Heart left ventricle (tissue), 16 donors: ENCODE measurements at regions not wholly inside any gene's neighbourhood (a gene's known extent, or its start where the extent isn't known, plus 50 kb on each side); places are given as distances from the start of the nearest gene placed in this dataset.
A peak's percentile ranks its signal among the peaks of the same experiment; 100 is the strongest.

ENCODE experiments used
- ATAC-seq, 4 donors: fragments of 200-7000 bp; cut with Tn5 transposase; one replicate each; pipeline ENCODE4 v1.9.1; 2020 to 2022; ENCODE audit warnings: moderate library complexity in 4 of 4, mild to moderate bottlenecking in 3 of 4, moderate number of reproducible peaks in 1 of 4
- DNase-seq, 5 donors: peaks; one replicate each; pipeline ENCODE4 v3.0.0-alpha.2; 2020
- H3K27ac ChIP-seq, 12 donors: fragments of 200-600 bp; sonication (generic) in 4 of 12; one replicate each; pipeline versions ENCODE4 v1.5.0 to v1.8.0; 2016 to 2022; ENCODE audit warnings: mild to moderate bottlenecking in 2 of 12
- H3K27me3 ChIP-seq, 9 donors: fragments of 200-600 bp; sonication (generic) in 2 of 9; one replicate each; pipeline versions ENCODE4 v1.5.1 to v1.8.0; 2016 to 2022; ENCODE audit warnings: mild to moderate bottlenecking in 3 of 9
- H3K36me3 ChIP-seq, 9 donors: fragments of 200-600 bp; sonication (generic) in 2 of 9; one replicate each; pipeline versions ENCODE4 v1.5.0 to v1.8.0; 2018 to 2022; ENCODE audit warnings: mild to moderate bottlenecking in 2 of 9
- H3K4me1 ChIP-seq, 12 donors: fragments of 200-600 bp; sonication (generic) in 4 of 12; one replicate each; pipeline versions ENCODE4 v1.5.0 to v1.8.0; 2016 to 2022; ENCODE audit warnings: mild to moderate bottlenecking in 3 of 12
- H3K4me3 ChIP-seq, 12 donors: fragments of 200-600 bp; sonication (generic) in 4 of 12; one replicate each; pipeline versions ENCODE4 v1.5.0 to v1.8.0; 2017 to 2022; ENCODE audit warnings: mild to moderate bottlenecking in 9 of 12, moderate library complexity in 4 of 12
- H3K9me3 ChIP-seq, 12 donors: fragments of 200-600 bp; sonication (generic) in 4 of 12; one replicate each; pipeline versions ENCODE4 v1.5.0 to v1.8.0; 2016 to 2022; ENCODE audit warnings: mild to moderate bottlenecking in 1 of 12
- POLR2A ChIP-seq, 2 donors: fragments of 450-650 bp; IDR thresholded peaks; one replicate each; pipeline ENCODE4 v1.6.1; 2017; ENCODE audit warnings: antibody characterized with exemption in 2 of 2, mild to moderate bottlenecking in 2 of 2, moderate library complexity in 2 of 2
- WGBS, 4 donors: extraction: QIAGEN DNeasy Blood & Tissue Kit in 2 of 4; methylation state at CpG; one replicate each; pipeline versions ENCODE4 v1.1.5 to v1.1.7; 2013 to 2018; 5-methylcytosine and 5-hydroxymethylcytosine counted together
- intact Hi-C, 10 donors: fragments of 100-400 bp; cut with DNase I; formaldehyde crosslinking; loops; one replicate each; pipeline versions ENCODE4 v1.11.1 to v1.14.2; 2022
- TF ChIP-seq, protein P1 (sequence below), 12 donors: fragments of 200-600 bp; sonication (generic) in 4 of 12; IDR thresholded peaks; one replicate each; pipeline versions ENCODE4 v1.5.0 to v1.8.0; 2018 to 2022; ENCODE audit warnings: antibody characterized with exemption in 12 of 12, mild to moderate bottlenecking in 5 of 12
- donor health status: ischemic (EF 13 %, LVEDD 7.1; RV severe dilation, severe dysfunction).
- donor health status: healthy with polysubstance abuse.
- donor health status: DM: no; HTN: yes; CAD: no.
- donor health status: DM: no; HTN: no; CAD: no.
- donor health status: ischemic (EF 25% LVEDD 6.9; RV normal size, moderate dysfunction).
- donor health status: ischemic (EF 25% LVEDD 5.7; RV mildly dilated, moderate dysfunction).
- donor health status: healthy.
- donor health status: DM: yes; HTN: yes; CAD: no.
- donor health status: ischemic (EF 35%, LVEDD 5.7; RV mildly dilated, moderate dysfunction).
- donor health status: nonischemic (EF 11% LVEDD 7.7; RV severe dilation, severe dysfunction).
- donor health status: DM: yes; HTN: yes; CAD: no.
- donor health status: PGD.
- donor health status: ischemic (EF 29% LVEDD 5.4; RV normal size, mild dysfunction).
- donor health status: nonischemic (EF 23%, LVEDD 6.1; RV moderate dilation, normal function).

DNA sequence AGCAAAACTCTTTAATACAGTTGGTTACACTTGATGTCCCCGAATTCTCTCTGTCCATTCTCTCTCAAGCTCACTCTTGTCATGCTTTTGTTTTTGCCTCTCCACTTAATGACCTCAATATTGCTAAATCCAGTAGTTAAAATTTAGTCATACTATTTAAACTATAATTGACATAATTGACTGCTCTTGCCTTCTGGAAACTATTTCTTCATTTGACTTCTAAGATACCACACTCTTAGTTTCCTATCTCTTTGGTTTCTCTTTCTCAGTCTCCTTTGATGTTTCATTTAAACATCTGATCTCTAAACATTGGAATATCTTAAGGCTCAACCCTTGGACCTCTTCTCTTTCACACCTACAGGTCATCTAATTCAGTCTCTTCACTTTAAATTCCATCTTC is 211.3 kb downstream of the COG6 start:
- Histone ChIP-seq H3K27me3 (no peaks in the 10 kb centered on the region), H3K36me3 (no peaks in the 10 kb centered on the region), H3K9me3 (no peaks in the 10 kb centered on the region), H3K4me3 (no peak overlapping the region), H3K4me1 (peaks cover 0 to 4% (median 0%) of the 10 kb centered on the region in 12 donors), H3K27ac (no peak overlapping the region)
- ATAC-seq (no peak), DNase-seq (no peak)
- intact Hi-C loops, result no loop called here
- WGBS, 4 donors, result 90 to 98% (median 94%) methylated on average over 1 of the region's 1 CpG
- TF ChIP-seq, protein P1, sequence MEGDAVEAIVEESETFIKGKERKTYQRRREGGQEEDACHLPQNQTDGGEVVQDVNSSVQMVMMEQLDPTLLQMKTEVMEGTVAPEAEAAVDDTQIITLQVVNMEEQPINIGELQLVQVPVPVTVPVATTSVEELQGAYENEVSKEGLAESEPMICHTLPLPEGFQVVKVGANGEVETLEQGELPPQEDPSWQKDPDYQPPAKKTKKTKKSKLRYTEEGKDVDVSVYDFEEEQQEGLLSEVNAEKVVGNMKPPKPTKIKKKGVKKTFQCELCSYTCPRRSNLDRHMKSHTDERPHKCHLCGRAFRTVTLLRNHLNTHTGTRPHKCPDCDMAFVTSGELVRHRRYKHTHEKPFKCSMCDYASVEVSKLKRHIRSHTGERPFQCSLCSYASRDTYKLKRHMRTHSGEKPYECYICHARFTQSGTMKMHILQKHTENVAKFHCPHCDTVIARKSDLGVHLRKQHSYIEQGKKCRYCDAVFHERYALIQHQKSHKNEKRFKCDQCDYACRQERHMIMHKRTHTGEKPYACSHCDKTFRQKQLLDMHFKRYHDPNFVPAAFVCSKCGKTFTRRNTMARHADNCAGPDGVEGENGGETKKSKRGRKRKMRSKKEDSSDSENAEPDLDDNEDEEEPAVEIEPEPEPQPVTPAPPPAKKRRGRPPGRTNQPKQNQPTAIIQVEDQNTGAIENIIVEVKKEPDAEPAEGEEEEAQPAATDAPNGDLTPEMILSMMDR (IDR thresholded peaks at IDR 0.05), result no peak
- no peak for TF ChIP-seq POLR2A (IDR thresholded peaks at IDR 0.05)

DNA sequence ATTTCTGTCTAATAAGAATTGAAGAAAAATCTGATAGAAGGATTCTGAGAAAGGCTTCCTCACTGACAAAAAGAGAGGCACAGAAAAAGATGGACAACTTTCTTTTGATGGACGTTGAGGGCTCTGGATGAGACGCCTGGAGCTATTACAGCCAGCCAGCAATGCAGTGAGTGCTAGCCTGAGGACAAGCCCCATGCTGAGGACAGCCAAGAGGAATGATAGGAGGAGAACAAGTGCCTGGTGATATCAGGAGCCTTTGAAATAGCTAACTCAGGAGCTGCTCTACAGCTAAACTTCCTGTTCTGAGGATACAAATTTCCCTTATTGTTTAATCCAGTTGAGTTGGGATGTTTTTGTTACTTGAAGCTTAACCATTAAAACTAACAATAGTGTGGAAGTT is 212.3 kb downstream of the COG6 start:
- Histone ChIP-seq H3K27me3 (no peaks in the 10 kb centered on the region), H3K9me3 (no peaks in the 10 kb centered on the region), H3K4me1 (peaks cover 0 to 4% (median 0%) of the 10 kb centered on the region in 12 donors), H3K27ac (no peak overlapping the region), H3K4me3 (no peak overlapping the region), H3K36me3 (no peaks in the 10 kb centered on the region)
- intact Hi-C loops, result no loop called here
- peak; percentile 61 to 91 (median 82) for ATAC-seq
- TF ChIP-seq, protein P1 (IDR thresholded peaks at IDR 0.05), result no peak
- no peak for TF ChIP-seq POLR2A (IDR thresholded peaks at IDR 0.05)
- DNase-seq, result no peak
- 39 to 63% (median 57%) methylated on average over 2 of the region's 2 CpGs for WGBS, 4 donors

DNA sequence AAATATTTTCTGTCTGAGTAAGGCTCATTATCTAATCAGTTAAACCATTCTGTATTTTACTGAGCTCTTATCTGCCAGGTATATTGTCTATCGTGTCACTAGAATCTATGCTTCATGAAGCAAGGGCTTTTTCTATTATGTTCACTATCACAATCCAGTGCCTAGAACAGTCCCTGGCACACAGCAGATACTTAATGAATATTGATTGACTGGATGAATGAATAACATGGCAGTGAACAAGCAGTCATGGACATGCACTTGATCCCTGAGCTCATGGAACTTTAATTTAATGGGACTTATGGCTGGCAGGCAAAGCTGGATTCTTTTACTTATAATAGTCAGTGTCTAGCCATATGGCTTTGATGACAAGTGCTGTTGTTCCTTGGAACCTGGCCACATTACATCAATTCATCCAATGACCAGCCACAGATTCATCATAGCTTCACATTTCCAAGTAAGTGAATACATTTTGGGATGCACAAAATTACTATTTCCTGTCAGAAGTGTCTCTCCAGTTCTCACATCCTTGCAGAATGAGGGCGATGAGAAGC is 214.8 kb downstream of the COG6 start:
- Histone ChIP-seq H3K27me3 (no peaks in the 10 kb centered on the region), H3K27ac (no peak overlapping the region), H3K36me3 (no peaks in the 10 kb centered on the region), H3K4me1 (peaks cover 0 to 19% (median 4%) of the 10 kb centered on the region in 12 donors), H3K9me3 (no peaks in the 10 kb centered on the region), H3K4me3 (no peak overlapping the region)
- TF ChIP-seq, protein P1 (IDR thresholded peaks at IDR 0.05), result no peak
- TF ChIP-seq POLR2A (IDR thresholded peaks at IDR 0.05), result no peak
- DNase-seq (no peak), ATAC-seq (no peak)
- intact Hi-C loops, result no loop called here
- 87 to 91% (median 87%) methylated on average over 2 of the region's 2 CpGs for WGBS, 4 donors

DNA sequence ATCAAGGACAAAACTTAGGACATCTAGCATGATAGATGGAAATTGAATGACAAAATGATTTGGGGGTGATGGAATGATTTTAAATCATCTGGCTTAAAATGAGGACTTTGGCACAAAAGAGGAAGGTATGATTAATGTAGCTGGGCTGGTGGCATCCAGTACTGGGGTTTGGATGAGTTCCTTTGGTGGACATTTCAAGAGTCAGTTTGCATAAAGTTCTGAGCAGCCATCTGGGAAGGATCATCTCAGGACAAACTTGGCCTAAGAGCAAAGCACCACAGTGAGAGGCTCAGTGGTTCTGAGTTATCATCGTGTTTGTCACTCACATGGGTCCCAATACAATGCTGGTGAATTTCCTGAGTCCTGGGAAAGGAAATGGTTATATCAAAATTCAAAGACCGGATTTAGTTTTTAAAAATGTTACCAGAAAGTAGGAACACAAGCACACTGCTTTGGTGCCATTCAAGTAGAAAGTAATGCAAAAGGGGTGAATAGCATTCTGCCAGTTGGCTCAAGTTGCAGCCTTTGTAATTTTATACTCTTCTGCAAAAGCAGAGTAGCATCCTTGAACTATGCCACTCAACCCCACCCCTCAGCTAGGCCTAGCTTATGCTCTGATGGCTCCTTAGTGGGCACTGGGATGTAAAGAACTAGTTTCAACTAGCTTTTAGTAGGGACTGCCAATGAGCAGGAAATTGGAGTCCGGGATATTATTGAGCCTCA is 219.0 kb downstream of the COG6 start:
- intact Hi-C loops, result no loop called here

More for the DNA sequence above, 219.0 kb downstream of the COG6 start:
- H3K36me3 ChIP-seq, result no peaks in the 10 kb centered on the region
- no peak overlapping the region for H3K4me3 ChIP-seq
- H3K27ac ChIP-seq, result peak overlapping the region in 3 of 12 donors; percentile 17 to 27 (median 23)
- H3K9me3 ChIP-seq, result no peaks in the 10 kb centered on the region
- no peaks in the 10 kb centered on the region for H3K27me3 ChIP-seq
- peaks cover 0 to 46% (median 16%) of the 10 kb centered on the region in 12 donors for H3K4me1 ChIP-seq
- DNase-seq (no peak), ATAC-seq (no peak)
- 49 to 70% (median 61%) methylated on average over 3 of the region's 3 CpGs for WGBS, 4 donors
- TF ChIP-seq, protein P1 (IDR thresholded peaks at IDR 0.05), result no peak
- TF ChIP-seq POLR2A (IDR thresholded peaks at IDR 0.05), result no peak
